Activated CD4-positive, alpha-beta T cell treated with anti-CD3 and anti-CD28 coated beads for 36 hours (primary cell): ENCODE measurements at regions not wholly inside any gene's neighbourhood (a gene's known extent, or its start where the extent isn't known, plus 50 kb on each side); places are given as distances from the start of the nearest gene placed in this dataset.

Experiments used
- ATAC-seq: fragments of 200-7000 bp; cut with Tn5 transposase; one replicate; pipeline ENCODE4 v1.10.0; 2021; ENCODE audit warnings: mild to moderate bottlenecking, moderate library complexity
- CTCF ChIA-PET: fragments of 350-600 bp; sonication (Branson Sonifier 250); formaldehyde crosslinking; loops from one replicate; lab custom pipeline; 2021; ENCODE audit warnings: antibody characterized with exemption; lab: Charles Lee
- POLR2A ChIA-PET: fragments of 350-600 bp; sonication (Branson Sonifier 250); formaldehyde crosslinking; loops from one replicate; lab custom pipeline; 2021; ENCODE audit warnings: antibody characterized with exemption, inconsistent platforms; lab: Charles Lee
- DNase-seq: peaks from one replicate; pipeline ENCODE4 v3.0.0-alpha.2; 2020
- H3K27ac Mint-ChIP-seq: one replicate; pipeline ENCODE4 v1.8.0; 2021; ENCODE audit warnings: mixed read lengths
- H3K27me3 Mint-ChIP-seq: one replicate; pipeline ENCODE4 v1.8.0; 2021; ENCODE audit warnings: mixed read lengths
- H3K36me3 Mint-ChIP-seq: one replicate; pipeline ENCODE4 v1.8.0; 2021; ENCODE audit warnings: low read depth, mixed read lengths
- H3K4me1 Mint-ChIP-seq: one replicate; pipeline ENCODE4 v1.8.0; 2021; ENCODE audit warnings: mixed read lengths
- H3K4me3 Mint-ChIP-seq: one replicate; pipeline ENCODE4 v1.8.0; 2021; ENCODE audit warnings: mild to moderate bottlenecking, moderate library complexity, mixed read lengths
- H3K9me3 Mint-ChIP-seq: one replicate; pipeline ENCODE4 v1.8.0; 2021; ENCODE audit warnings: low read depth, mixed read lengths
- intact Hi-C, 2 experiments: fragments of 100-400 bp; cut with DNase I in 1 of 2; cut with micrococcal nuclease in 1 of 2; formaldehyde crosslinking; loops; one replicate each; pipeline versions ENCODE4 v1.14.2 to v1.15.1; 2022 to 2024; cut with DNase I, micrococcal nuclease

GRCh38 chr13:62038214-62038613, 622.6 kb upstream of the PCDH20 start:
- CTCF ChIA-PET: interaction anchor here (0.7 to 1.4 kb wide), 2 partner anchors 10 to 696 kb away, joined by 3 to 4 read pairs; no protein-coding TSS in a partner anchor
- POLR2A ChIA-PET: no interaction called here
- ATAC-seq: no peak

GRCh38 chr13:62035981-62036380, 620.3 kb upstream of the PCDH20 start:
- ChIA-PET CTCF (no interaction called here), POLR2A (no interaction called here)
- no peak overlapping the region for H3K4me3 Mint-ChIP-seq
- no peak overlapping the region for H3K27ac Mint-ChIP-seq
- no peaks in the 10 kb centered on the region for H3K36me3 Mint-ChIP-seq
- ATAC-seq (no peak), DNase-seq (no peak)
- intact Hi-C loops: no loop called here
- no peaks in the 10 kb centered on the region for H3K27me3 Mint-ChIP-seq
- H3K9me3 Mint-ChIP-seq: no peaks in the 10 kb centered on the region
- H3K4me1 Mint-ChIP-seq: no peaks in the 10 kb centered on the region

More at GRCh38 chr13:62038214-62038613, 622.6 kb upstream of the PCDH20 start:
- H3K27ac Mint-ChIP-seq: no peak overlapping the region
- no peaks in the 10 kb centered on the region for H3K36me3 Mint-ChIP-seq
- no peaks in the 10 kb centered on the region for H3K27me3 Mint-ChIP-seq
- no peak overlapping the region for H3K4me3 Mint-ChIP-seq
- H3K4me1 Mint-ChIP-seq: no peaks in the 10 kb centered on the region
- intact Hi-C loops: no loop called here
- DNase-seq: no peak
- no peaks in the 10 kb centered on the region for H3K9me3 Mint-ChIP-seq

GRCh38 chr13:62033934-62034333, 618.3 kb upstream of the PCDH20 start:
- H3K4me1 Mint-ChIP-seq: no peaks in the 10 kb centered on the region
- CTCF ChIA-PET: no interaction called here
- H3K36me3 Mint-ChIP-seq: no peaks in the 10 kb centered on the region
- no peaks in the 10 kb centered on the region for H3K9me3 Mint-ChIP-seq
- POLR2A ChIA-PET: no interaction called here
- intact Hi-C loops: no loop called here
- H3K4me3 Mint-ChIP-seq: no peak overlapping the region
- ATAC-seq (no peak), DNase-seq (no peak)
- H3K27me3 Mint-ChIP-seq: no peaks in the 10 kb centered on the region
- no peak overlapping the region for H3K27ac Mint-ChIP-seq

GRCh38 chr13:62022369-62022768, 606.7 kb upstream of the PCDH20 start:
- ATAC-seq (no peak), DNase-seq (no peak)
- CTCF ChIA-PET: interaction anchor here (1.2 kb wide), 1 partner anchor 8 kb away, joined by 3 read pairs; no protein-coding TSS in a partner anchor
- POLR2A ChIA-PET: no interaction called here
- no peak overlapping the region for H3K4me3 Mint-ChIP-seq
- H3K9me3 Mint-ChIP-seq: no peaks in the 10 kb centered on the region
- no peaks in the 10 kb centered on the region for H3K4me1 Mint-ChIP-seq
- intact Hi-C loops: no loop called here
- no peak overlapping the region for H3K27ac Mint-ChIP-seq
- H3K36me3 Mint-ChIP-seq: no peaks in the 10 kb centered on the region
- no peaks in the 10 kb centered on the region for H3K27me3 Mint-ChIP-seq

GRCh38 chr13:62019858-62020257, 604.2 kb upstream of the PCDH20 start:
- Mint-ChIP-seq H3K9me3 (no peaks in the 10 kb centered on the region), H3K36me3 (no peaks in the 10 kb centered on the region), H3K4me1 (no peaks in the 10 kb centered on the region), H3K27ac (no peak overlapping the region), H3K27me3 (no peaks in the 10 kb centered on the region), H3K4me3 (no peak overlapping the region)
- intact Hi-C loops: no loop called here
- ATAC-seq (no peak), DNase-seq (no peak)
- ChIA-PET CTCF (no interaction called here), POLR2A (no interaction called here)

GRCh38 chr13:62014299-62014698, 598.6 kb upstream of the PCDH20 start:
- Mint-ChIP-seq H3K27me3 (no peaks in the 10 kb centered on the region), H3K4me1 (no peaks in the 10 kb centered on the region), H3K9me3 (no peaks in the 10 kb centered on the region), H3K27ac (no peak overlapping the region), H3K4me3 (no peak overlapping the region), H3K36me3 (no peaks in the 10 kb centered on the region)
- intact Hi-C loops: no loop called here
- ATAC-seq (no peak), DNase-seq (no peak)
- POLR2A ChIA-PET: no interaction called here
- CTCF ChIA-PET: no interaction called here

- intact Hi-C loops: no loop called here
- Mint-ChIP-seq H3K4me3 (no peak overlapping the region), H3K27ac (no peak overlapping the region), H3K27me3 (no peaks in the 10 kb centered on the region), H3K36me3 (no peaks in the 10 kb centered on the region), H3K9me3 (peaks cover 5% of the 10 kb centered on the region), H3K4me1 (no peaks in the 10 kb centered on the region)
- ChIA-PET CTCF (no interaction called here), POLR2A (no interaction called here)
- DNase-seq: no peak
- ATAC-seq: no peak
These were observed 587.8 kb upstream of the PCDH20 start for GRCh38 chr13:62003452-62003851.

GRCh38 chr13:61994174-61994573, 578.5 kb upstream of the PCDH20 start:
- Mint-ChIP-seq H3K27ac (no peak overlapping the region), H3K4me1 (no peaks in the 10 kb centered on the region), H3K9me3 (no peaks in the 10 kb centered on the region), H3K4me3 (no peak overlapping the region), H3K36me3 (no peaks in the 10 kb centered on the region), H3K27me3 (no peaks in the 10 kb centered on the region)
- ChIA-PET POLR2A (no interaction called here), CTCF (interaction anchor here (0.7 kb wide), 1 partner anchor 16 kb away, joined by 3 read pairs; no protein-coding TSS in a partner anchor)
- DNase-seq (no peak), ATAC-seq (no peak)
- intact Hi-C loops: no loop called here

GRCh38 chr13:61989978-61990377, 574.3 kb upstream of the PCDH20 start:
- no peak overlapping the region for H3K4me3 Mint-ChIP-seq
- ChIA-PET POLR2A (no interaction called here), CTCF (no interaction called here)
- DNase-seq: no peak
- H3K27me3 Mint-ChIP-seq: no peaks in the 10 kb centered on the region
- H3K36me3 Mint-ChIP-seq: no peaks in the 10 kb centered on the region
- no peak overlapping the region for H3K27ac Mint-ChIP-seq
- ATAC-seq: no peak
- intact Hi-C loops: no loop called here
- no peaks in the 10 kb centered on the region for H3K4me1 Mint-ChIP-seq
- H3K9me3 Mint-ChIP-seq: no peaks in the 10 kb centered on the region

- Mint-ChIP-seq H3K27me3 (no peaks in the 10 kb centered on the region), H3K4me1 (no peaks in the 10 kb centered on the region), H3K4me3 (no peak overlapping the region), H3K9me3 (no peaks in the 10 kb centered on the region), H3K36me3 (no peaks in the 10 kb centered on the region), H3K27ac (no peak overlapping the region)
- no peak for ATAC-seq
- intact Hi-C loops: no loop called here
- POLR2A ChIA-PET: no interaction called here
- DNase-seq: no peak
- CTCF ChIA-PET: interaction anchor here (0.6 kb wide), 1 partner anchor 161 kb away, joined by 3 read pairs; no protein-coding TSS in a partner anchor
These were observed 573.2 kb upstream of the PCDH20 start for GRCh38 chr13:61988810-61989209.

- intact Hi-C loops: no loop called here
- ChIA-PET POLR2A (no interaction called here), CTCF (no interaction called here)
- DNase-seq: no peak
- Mint-ChIP-seq H3K36me3 (no peaks in the 10 kb centered on the region), H3K9me3 (peaks cover 6% of the 10 kb centered on the region), H3K27ac (no peak overlapping the region), H3K4me1 (no peaks in the 10 kb centered on the region), H3K27me3 (no peaks in the 10 kb centered on the region), H3K4me3 (no peak overlapping the region)
- ATAC-seq: no peak
These were observed 559.4 kb upstream of the PCDH20 start for GRCh38 chr13:61975001-61975400.

GRCh38 chr13:61965756-61966155, 550.1 kb upstream of the PCDH20 start:
- ChIA-PET CTCF (no interaction called here), POLR2A (no interaction called here)
- intact Hi-C loops: no loop called here
- Mint-ChIP-seq H3K4me3 (no peak overlapping the region), H3K27ac (no peak overlapping the region), H3K9me3 (no peaks in the 10 kb centered on the region), H3K4me1 (no peaks in the 10 kb centered on the region), H3K36me3 (no peaks in the 10 kb centered on the region), H3K27me3 (no peaks in the 10 kb centered on the region)
- DNase-seq: no peak
- no peak for ATAC-seq

- POLR2A ChIA-PET: no interaction called here
- DNase-seq (no peak), ATAC-seq (no peak)
- no peaks in the 10 kb centered on the region for H3K36me3 Mint-ChIP-seq
- intact Hi-C loops: no loop called here
- H3K27ac Mint-ChIP-seq: no peak overlapping the region
- CTCF ChIA-PET: no interaction called here
- no peaks in the 10 kb centered on the region for H3K9me3 Mint-ChIP-seq
- no peaks in the 10 kb centered on the region for H3K27me3 Mint-ChIP-seq
- H3K4me1 Mint-ChIP-seq: no peaks in the 10 kb centered on the region
- no peak overlapping the region for H3K4me3 Mint-ChIP-seq
These were observed 545.3 kb upstream of the PCDH20 start for GRCh38 chr13:61960981-61961380.
